Tibial nerve (tissue), 4 donors: ENCODE measurements at regions not wholly inside any gene's neighbourhood (a gene's known extent, or its start where the extent isn't known, plus 50 kb on each side); places are given as distances from the start of the nearest gene placed in this dataset.

Experiments used
- DNase-seq, 2 donors: peaks; one replicate each; pipeline ENCODE4 v3.0.0-alpha.2; 2019; ENCODE audit warnings: low spot score in 2 of 2
- H3K27ac ChIP-seq, 4 donors: fragments of 200-600 bp; sonication (generic) in 3 of 4; one replicate each; pipeline ENCODE4 v1.5.1; 2017 to 2019; ENCODE audit warnings: mild to moderate bottlenecking in 1 of 4
- H3K27me3 ChIP-seq, 2 donors: fragments of 200-600 bp; sonication (generic) in 1 of 2; one replicate each; pipeline versions ENCODE4 v1.5.1 to v1.6.0; 2017 to 2019
- H3K36me3 ChIP-seq, 3 donors: fragments of 200-600 bp; sonication (generic); one replicate each; pipeline ENCODE4 v1.5.1; 2018 to 2019
- H3K4me1 ChIP-seq, 4 donors: fragments of 200-600 bp; sonication (generic) in 3 of 4; one replicate each; pipeline ENCODE4 v1.5.1; 2017 to 2019
- H3K4me3 ChIP-seq, 4 donors: fragments of 200-600 bp; sonication (generic) in 3 of 4; one replicate each; pipeline ENCODE4 v1.5.1; 2017 to 2019; ENCODE audit warnings: mild to moderate bottlenecking in 1 of 4, moderate library complexity in 1 of 4
- H3K9me3 ChIP-seq, 4 donors: fragments of 200-600 bp; sonication (generic) in 3 of 4; one replicate each; pipeline ENCODE4 v1.5.1; 2017 to 2019
- CTCF ChIP-seq, 5 experiments: fragments of 200-600 bp in 3 of 5; fragments of 450-650 bp in 2 of 5; sonication (generic) in 3 of 5; IDR thresholded peaks; one replicate each; pipeline ENCODE4 v1.5.1; 2016 to 2019; ENCODE audit warnings: antibody characterized with exemption in 5 of 5, mild to moderate bottlenecking in 3 of 5, moderate library complexity in 2 of 5
- EP300 ChIP-seq, 2 donors: sonication (generic); formaldehyde crosslinking; IDR thresholded peaks; one replicate each; pipeline ENCODE4 v1.6.1; 2017; ENCODE audit warnings: antibody characterized with exemption in 2 of 2, mild to moderate bottlenecking in 1 of 2
- POLR2A ChIP-seq, 2 donors: fragments of 450-650 bp; IDR thresholded peaks; one replicate each; pipeline ENCODE4 v1.6.1; 2017; ENCODE audit warnings: antibody characterized with exemption in 2 of 2, mild to moderate bottlenecking in 2 of 2, moderate library complexity in 2 of 2
- WGBS, 2 donors: methylation state at CpG; one replicate each; pipeline ENCODE4 v1.1.5; 2018; 5-methylcytosine and 5-hydroxymethylcytosine counted together

- no peak for TF ChIP-seq CTCF (IDR thresholded peaks at IDR 0.05)
- no peak for TF ChIP-seq EP300 (IDR thresholded peaks at IDR 0.05)
- no peak for TF ChIP-seq POLR2A (IDR thresholded peaks at IDR 0.05)
- H3K9me3 ChIP-seq, result peaks cover 0 to 4% (median 1%) of the 10 kb centered on the region in 4 donors
- H3K4me1 ChIP-seq, result no peaks in the 10 kb centered on the region
- no peak overlapping the region for H3K4me3 ChIP-seq
- no peak for DNase-seq
- no peaks in the 10 kb centered on the region for H3K36me3 ChIP-seq
- no peak overlapping the region for H3K27ac ChIP-seq
- no peaks in the 10 kb centered on the region for H3K27me3 ChIP-seq
These were observed 790.8 kb downstream of the BRINP1 start for GRCh38 chr9:118578467-118578866.

- Histone ChIP-seq H3K27ac (no peak overlapping the region), H3K9me3 (no peaks in the 10 kb centered on the region), H3K4me3 (no peak overlapping the region), H3K4me1 (no peaks in the 10 kb centered on the region), H3K36me3 (no peaks in the 10 kb centered on the region), H3K27me3 (no peaks in the 10 kb centered on the region)
- no peak for DNase-seq
- no peak for TF ChIP-seq CTCF (IDR thresholded peaks at IDR 0.05)
- no peak for TF ChIP-seq POLR2A (IDR thresholded peaks at IDR 0.05)
- no peak for TF ChIP-seq EP300 (IDR thresholded peaks at IDR 0.05)
- 81 to 95% methylated on average over 4 of the region's 4 CpGs for WGBS, 2 donors
These were observed 785.8 kb downstream of the BRINP1 start for GRCh38 chr9:118583414-118583813.

- Histone ChIP-seq H3K9me3 (no peaks in the 10 kb centered on the region), H3K27ac (no peak overlapping the region), H3K4me3 (no peak overlapping the region), H3K4me1 (no peaks in the 10 kb centered on the region), H3K36me3 (no peaks in the 10 kb centered on the region), H3K27me3 (no peaks in the 10 kb centered on the region)
- 52 to 80% methylated on average over 2 of the region's 2 CpGs for WGBS, 2 donors
- no peak for DNase-seq
- TF ChIP-seq POLR2A (IDR thresholded peaks at IDR 0.05), result no peak
- no peak for TF ChIP-seq EP300 (IDR thresholded peaks at IDR 0.05)
- no peak for TF ChIP-seq CTCF (IDR thresholded peaks at IDR 0.05)
These were observed 782.3 kb downstream of the BRINP1 start for GRCh38 chr9:118586978-118587377.

GRCh38 chr9:118594428-118594827 is 774.8 kb downstream of the BRINP1 start:
- no peak for TF ChIP-seq EP300 (IDR thresholded peaks at IDR 0.05)
- no peak for TF ChIP-seq CTCF (IDR thresholded peaks at IDR 0.05)
- TF ChIP-seq POLR2A (IDR thresholded peaks at IDR 0.05), result no peak
- no peaks in the 10 kb centered on the region for H3K36me3 ChIP-seq
- DNase-seq, result no peak
- no peaks in the 10 kb centered on the region for H3K4me1 ChIP-seq
- H3K4me3 ChIP-seq, result no peak overlapping the region
- no peaks in the 10 kb centered on the region for H3K27me3 ChIP-seq
- H3K9me3 ChIP-seq, result no peaks in the 10 kb centered on the region
- WGBS, 2 donors, result 77 to 78% methylated on average over 6 of the region's 6 CpGs
- no peak overlapping the region for H3K27ac ChIP-seq

GRCh38 chr9:118595719-118596305 is 773.4 kb downstream of the BRINP1 start:
- H3K9me3 ChIP-seq, result no peaks in the 10 kb centered on the region
- DNase-seq, result no peak
- H3K27ac ChIP-seq, result no peak overlapping the region
- H3K4me3 ChIP-seq, result no peak overlapping the region
- no peaks in the 10 kb centered on the region for H3K4me1 ChIP-seq
- H3K36me3 ChIP-seq, result no peaks in the 10 kb centered on the region
- TF ChIP-seq CTCF (IDR thresholded peaks at IDR 0.05) (no peak), POLR2A (IDR thresholded peaks at IDR 0.05) (no peak), EP300 (IDR thresholded peaks at IDR 0.05) (no peak)
- WGBS, 2 donors, result 23 to 36% methylated on average over 3 of the region's 3 CpGs
- H3K27me3 ChIP-seq, result no peaks in the 10 kb centered on the region
